Stimulated activated CD8-positive, alpha-beta memory T cell treated with anti-CD3 and anti-CD28 coated beads, Interleukin-2, amount 100 ng/mL, for 48 hours (primary cell): ENCODE measurements at regions not wholly inside any gene's neighbourhood (a gene's known extent, or its start where the extent isn't known, plus 50 kb on each side); places are given as distances from the start of the nearest gene placed in this dataset.

ENCODE experiments used
- DNase-seq, 2 donors: peaks; one replicate each; pipeline ENCODE4 v3.0.0-alpha.2; 2020; ENCODE audit warnings: low read depth in 2 of 2

DNA sequence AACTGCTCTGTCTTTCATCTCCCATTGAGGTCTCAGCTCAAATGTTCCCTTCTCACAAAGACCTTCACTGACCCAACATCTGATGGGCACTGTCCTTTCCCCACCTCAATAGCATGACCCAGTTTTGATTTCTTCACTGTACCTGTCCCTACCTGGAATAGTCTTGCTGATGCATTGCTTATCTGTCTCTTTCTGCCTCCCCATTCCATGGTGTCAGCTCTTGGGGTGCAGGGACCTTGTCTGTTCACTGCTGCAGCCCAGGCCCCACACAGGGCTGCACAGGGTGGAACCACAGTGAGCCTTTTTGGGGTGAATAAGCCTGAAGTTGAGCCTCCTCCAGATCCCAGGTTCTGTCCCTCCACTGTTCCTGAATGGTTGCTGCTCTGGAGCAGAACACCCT, 414.9 kb downstream of the PTPRU start:
- DNase-seq, result no peak

GRCh38 chr1:29650476-29650875, 414.2 kb downstream of the PTPRU start:
- DNase-seq, result no peak

- no peak for DNase-seq
Measured at GRCh38 chr1:29650041-29650400, 413.7 kb downstream of the PTPRU start.

GRCh38 chr1:29649189-29650040, 413.1 kb downstream of the PTPRU start:
- no peak for DNase-seq

- DNase-seq, result no peak
Measured at GRCh38 chr1:29648798-29649188, 412.5 kb downstream of the PTPRU start.

DNA sequence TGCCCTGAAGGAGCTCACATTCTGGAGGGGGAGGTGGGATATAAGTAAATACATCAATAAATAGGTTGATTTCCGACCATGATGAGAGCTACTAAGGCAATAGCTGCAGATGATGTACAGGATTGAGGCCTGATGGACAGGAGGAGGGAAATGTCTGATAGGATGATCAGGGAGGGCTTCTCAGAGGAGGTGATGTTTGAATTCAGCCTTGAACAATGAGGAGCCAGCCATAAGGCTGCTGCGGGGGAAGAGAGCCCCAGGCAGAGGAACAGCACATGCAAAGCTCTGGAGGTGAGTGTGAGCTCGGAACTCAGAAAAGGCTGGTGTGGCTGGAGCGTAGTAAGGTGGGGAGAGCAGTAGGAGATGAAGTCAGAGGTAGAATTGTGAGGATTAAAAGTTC, 411.7 kb downstream of the PTPRU start:
- DNase-seq, result no peak

GRCh38 chr1:29647581-29647980, 411.3 kb downstream of the PTPRU start:
- no peak for DNase-seq

- DNase-seq, result no peak
Measured at GRCh38 chr1:29646161-29646775, 409.9 kb downstream of the PTPRU start.

GRCh38 chr1:29645586-29645985, 409.3 kb downstream of the PTPRU start:
- DNase-seq, result no peak

GRCh38 chr1:29644812-29645211, 408.5 kb downstream of the PTPRU start:
- no peak for DNase-seq

GRCh38 chr1:29643838-29644440, 407.6 kb downstream of the PTPRU start:
- DNase-seq, result no peak

DNA sequence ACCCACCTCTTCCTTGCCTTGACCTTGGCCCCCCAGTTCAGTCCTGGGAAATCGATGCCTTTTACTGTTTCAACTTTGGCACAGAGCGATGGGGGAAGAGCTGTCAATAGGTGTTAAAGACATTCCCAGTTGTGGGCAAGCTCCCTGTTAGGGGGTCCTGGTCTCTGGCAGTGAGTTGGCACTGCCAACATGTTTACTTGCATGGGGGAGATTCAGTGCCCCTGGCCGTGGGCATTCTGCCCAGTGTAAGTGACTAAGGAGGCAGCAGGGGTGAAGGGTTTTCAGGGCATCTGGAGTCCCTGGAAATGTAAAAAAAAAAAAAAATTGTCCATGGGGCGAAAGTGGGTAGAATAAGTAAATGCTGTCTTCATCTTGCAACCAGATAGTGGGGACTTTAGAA, 407.0 kb downstream of the PTPRU start:
- no peak for DNase-seq

DNA sequence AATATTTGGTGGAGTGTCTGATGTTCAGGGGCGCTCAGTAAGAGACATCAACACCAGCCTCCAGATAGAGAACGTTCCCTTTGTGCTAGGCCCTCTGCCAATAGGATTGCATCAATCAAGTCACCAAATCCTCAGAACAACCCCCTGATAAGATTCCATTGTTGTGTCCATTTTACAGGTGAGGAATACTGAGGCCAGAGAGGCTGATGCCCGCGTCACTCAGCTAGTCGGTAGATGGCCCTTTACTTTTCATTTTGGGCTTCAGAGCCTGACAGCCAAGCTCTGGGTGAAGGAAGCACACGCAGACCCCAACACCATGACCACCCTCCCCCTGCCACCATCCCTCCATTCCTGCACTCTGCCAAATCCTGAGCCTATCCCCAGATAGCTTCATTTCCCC, 406.2 kb downstream of the PTPRU start:
- no peak for DNase-seq

DNA sequence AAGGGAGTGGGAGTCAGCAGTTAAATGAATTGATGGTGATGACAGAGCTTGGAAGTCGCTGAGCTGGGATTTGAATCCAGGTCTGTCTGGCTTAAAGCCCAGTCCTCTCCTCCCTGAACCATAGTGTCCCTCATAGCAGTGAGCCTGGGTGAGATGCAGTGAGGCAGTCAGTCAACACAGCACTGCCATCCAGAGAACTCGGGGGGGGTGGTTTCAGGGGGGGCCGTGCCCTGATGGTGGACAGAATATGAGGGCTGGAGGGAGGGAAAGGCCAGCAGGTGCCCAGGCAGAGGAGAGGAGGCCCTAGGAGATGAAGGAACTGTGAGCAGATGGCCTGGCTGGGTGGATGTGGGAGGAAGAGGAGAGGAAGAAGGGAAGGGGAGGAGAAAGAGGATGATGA, 405.6 kb downstream of the PTPRU start:
- DNase-seq, result no peak

DNA sequence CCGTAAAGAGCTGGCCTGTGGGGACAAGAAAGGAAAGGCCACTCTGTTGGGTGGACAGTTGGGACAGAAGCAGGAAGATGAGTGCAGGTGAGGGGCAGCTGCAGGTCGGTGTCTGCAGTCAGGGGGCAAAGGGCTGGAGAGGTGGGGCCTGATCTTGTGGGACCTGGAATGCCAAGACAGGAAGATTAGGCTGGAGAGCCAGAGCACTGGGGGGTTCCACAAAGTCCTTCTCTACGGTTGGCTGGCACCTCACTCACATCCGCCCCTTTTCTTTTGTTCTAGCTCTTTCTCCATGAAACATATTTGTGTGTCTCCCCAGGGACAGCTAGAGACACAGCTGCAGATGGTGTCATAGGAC, 404.1 kb downstream of the PTPRU start:
- no peak for DNase-seq

- DNase-seq, result no peak
Measured at GRCh38 chr1:29639741-29640427, 403.6 kb downstream of the PTPRU start.

DNA sequence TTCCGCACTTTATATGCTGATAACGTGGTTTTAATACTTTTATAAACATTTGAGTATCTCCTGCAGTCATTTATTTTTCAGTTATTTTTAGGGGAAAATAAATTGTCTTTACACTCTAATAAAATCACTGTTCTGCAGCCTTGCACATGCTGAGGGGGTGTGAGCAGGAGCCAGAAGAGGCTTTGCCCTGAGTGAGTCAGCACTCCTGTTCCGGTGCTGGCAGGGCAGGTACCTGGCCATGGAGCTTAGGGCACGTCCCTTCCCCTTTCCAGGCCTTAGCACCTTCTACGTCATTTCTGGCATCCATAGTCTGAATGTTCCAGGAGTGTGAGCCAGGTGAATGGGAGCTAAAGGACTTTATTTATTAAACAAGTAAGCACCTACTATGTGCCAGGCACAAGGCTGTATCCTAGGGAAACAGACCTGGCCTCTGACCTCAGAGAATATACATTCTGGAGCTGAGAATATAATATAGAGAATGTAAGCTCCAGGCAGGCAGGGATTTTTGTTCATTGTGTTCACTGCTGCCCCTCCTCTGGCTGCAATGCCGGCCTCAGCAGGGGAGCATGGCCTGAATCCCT, 402.9 kb downstream of the PTPRU start:
- no peak for DNase-seq

DNA sequence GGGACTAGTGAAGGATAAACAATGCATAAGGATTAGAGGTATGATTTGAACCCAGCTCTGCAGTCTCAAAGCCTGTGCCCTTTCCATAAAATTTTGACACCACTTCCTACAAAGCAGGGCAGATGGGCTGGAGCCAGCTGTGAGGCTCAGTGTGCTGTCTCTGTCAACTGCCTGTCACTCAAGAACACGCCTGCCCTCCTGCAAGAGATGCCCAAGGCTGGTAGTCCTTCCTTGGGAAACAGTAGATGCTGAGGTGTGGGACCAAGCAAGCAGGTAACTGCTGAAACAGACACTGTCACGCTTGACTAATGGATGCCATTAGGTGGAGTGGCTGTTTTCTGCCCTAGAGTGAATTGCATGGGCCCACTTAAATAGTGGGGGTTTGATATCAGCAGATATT, 402.0 kb downstream of the PTPRU start:
- DNase-seq, result no peak

GRCh38 chr1:29636936-29637335, 400.6 kb downstream of the PTPRU start:
- DNase-seq, result no peak

GRCh38 chr1:29635501-29636263, 399.4 kb downstream of the PTPRU start:
- DNase-seq, result no peak

DNA sequence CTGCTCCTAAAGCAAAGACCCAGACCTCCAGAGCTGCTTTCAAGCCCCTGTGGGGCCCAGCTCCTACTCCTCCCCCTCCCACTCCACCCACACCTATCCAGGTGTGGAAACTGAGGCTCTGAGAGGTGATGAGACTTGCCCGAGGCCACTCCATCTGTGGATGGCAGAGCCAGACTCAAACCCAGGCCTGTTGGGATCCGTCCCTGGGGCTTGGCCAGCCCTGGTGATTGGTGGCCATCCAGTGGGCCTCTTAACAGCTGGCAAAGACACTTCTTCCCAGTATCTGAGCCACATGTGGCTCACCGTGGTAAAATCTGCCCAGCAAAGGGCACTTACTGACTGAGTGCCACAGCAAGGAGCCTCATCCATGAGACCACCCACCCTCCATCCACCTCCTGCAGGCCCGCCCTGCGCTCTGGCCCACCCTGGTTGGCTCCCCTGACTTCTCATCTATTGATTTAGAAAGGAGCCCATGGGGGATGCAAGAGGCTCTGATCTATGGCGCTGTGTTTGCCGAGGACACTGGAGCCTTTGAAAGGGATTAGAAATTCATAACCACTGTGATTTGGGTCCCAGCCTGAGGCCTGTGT, 398.5 kb downstream of the PTPRU start:
- no peak for DNase-seq
